H9 (cell line): ENCODE measurements at regions not wholly inside any gene's neighbourhood (a gene's known extent, or its start where the extent isn't known, plus 50 kb on each side); places are given as distances from the start of the nearest gene placed in this dataset.

Source experiments
- DNase-seq: peaks from one replicate; pipeline ENCODE4 v3.0.0-alpha.2; 2017
- H2AFZ ChIP-seq: one replicate; pipeline ENCODE4 v1.6.1; 2013; ENCODE audit warnings: mild to moderate bottlenecking, low read length, control low read depth, moderate library complexity
- H2AK5ac ChIP-seq: 2 replicates; pipeline ENCODE4 v1.6.1; 2013; ENCODE audit warnings: low read length, control low read depth, mixed read lengths; ENCODE audit not compliant: insufficient read length
- H2BK120ac ChIP-seq: one replicate; pipeline ENCODE4 v1.6.1; 2013; ENCODE audit warnings: low read depth, mild to moderate bottlenecking, low read length, control low read depth, inconsistent platforms; ENCODE audit not compliant: poor library complexity, severe bottlenecking
- H2BK12ac ChIP-seq: 2 replicates; pipeline ENCODE4 v1.6.1; 2013; ENCODE audit warnings: low read length, control low read depth, mixed read lengths, low read depth; ENCODE audit not compliant: insufficient read length
- H2BK15ac ChIP-seq: 2 replicates; pipeline ENCODE4 v1.6.1; 2013; ENCODE audit warnings: low read depth, low read length, control low read depth
- H2BK20ac ChIP-seq: one replicate; pipeline ENCODE4 v1.6.1; 2013; ENCODE audit warnings: low read depth, mild to moderate bottlenecking, low read length, control low read depth, inconsistent platforms; ENCODE audit not compliant: poor library complexity, severe bottlenecking
- H2BK5ac ChIP-seq: 2 replicates; pipeline ENCODE4 v1.6.1; 2013; ENCODE audit warnings: low read length, control low read depth, mixed read lengths; ENCODE audit not compliant: insufficient read length
- H3K14ac ChIP-seq: 2 replicates; pipeline ENCODE4 v1.6.1; 2013; ENCODE audit warnings: low read length, control low read depth; ENCODE audit not compliant: insufficient read depth
- H3K18ac ChIP-seq: 2 replicates; pipeline ENCODE4 v1.6.1; 2013; ENCODE audit warnings: low read depth, mild to moderate bottlenecking, mixed read lengths, low read length, control low read depth; ENCODE audit not compliant: insufficient read length
- H3K23ac ChIP-seq: 2 replicates; pipeline ENCODE4 v1.6.1; 2013; ENCODE audit warnings: low read length, control low read depth, mixed read lengths, low read depth; ENCODE audit not compliant: insufficient read length
- H3K23me2 ChIP-seq: 2 replicates; pipeline ENCODE4 v1.6.1; 2013; ENCODE audit warnings: low read depth, mild to moderate bottlenecking, mixed read lengths, low read length, control low read depth; ENCODE audit not compliant: insufficient read length, poor library complexity, severe bottlenecking
- H3K27ac ChIP-seq: 2 replicates; pipeline ENCODE4 v1.5.1; 2013; ENCODE audit warnings: low read length, control low read depth, mixed read lengths, low read depth; ENCODE audit not compliant: insufficient read length
- H3K27me3 ChIP-seq: 2 replicates; pipeline ENCODE4 v1.6.1; 2013; ENCODE audit warnings: low read length, control low read depth, inconsistent platforms; ENCODE audit not compliant: insufficient read depth
- H3K4ac ChIP-seq: 2 replicates; pipeline ENCODE4 v1.6.1; 2013; ENCODE audit warnings: low read depth, mild to moderate bottlenecking, control low read depth, inconsistent platforms, low read length, moderate library complexity
- H3K4me1 ChIP-seq: 2 replicates; pipeline ENCODE4 v1.6.1; 2013; ENCODE audit warnings: low read length, control low read depth, inconsistent platforms; ENCODE audit not compliant: insufficient read depth
- H3K4me2 ChIP-seq: 2 replicates; pipeline ENCODE4 v1.6.1; 2013; ENCODE audit warnings: low read length, control low read depth, mixed read lengths; ENCODE audit not compliant: insufficient read length, insufficient read depth
- H3K56ac ChIP-seq: 2 replicates; pipeline ENCODE4 v1.6.1; 2013; ENCODE audit warnings: low read depth, mild to moderate bottlenecking, mixed read lengths, low read length, control low read depth; ENCODE audit not compliant: insufficient read length
- H3K79me1 ChIP-seq: 2 replicates; pipeline ENCODE4 v1.6.1; 2013; ENCODE audit warnings: low read depth, mild to moderate bottlenecking, moderate library complexity, low read length, control low read depth, inconsistent platforms; ENCODE audit not compliant: insufficient read depth, poor library complexity, severe bottlenecking
- H3K79me2 ChIP-seq: 2 replicates; pipeline ENCODE4 v1.6.1; 2013; ENCODE audit warnings: low read length, control low read depth, inconsistent platforms; ENCODE audit not compliant: insufficient read depth
- H3K9ac ChIP-seq: 2 replicates; pipeline ENCODE4 v1.6.1; 2013; ENCODE audit warnings: low read length, control low read depth, mixed read lengths; ENCODE audit not compliant: insufficient read length; ENCODE audit errors: extremely low read depth
- H3K9me3 ChIP-seq: one replicate; pipeline ENCODE4 v1.6.1; 2013; ENCODE audit warnings: low read depth, low read length, inconsistent platforms; ENCODE audit not compliant: control insufficient read depth
- H3T11ph ChIP-seq: one replicate; pipeline ENCODE4 v1.6.1; 2013; ENCODE audit warnings: mild to moderate bottlenecking, low read length, control low read depth, inconsistent platforms
- H4K20me1 ChIP-seq: one replicate; pipeline ENCODE4 v1.6.1; 2013; ENCODE audit not compliant: control insufficient read depth, insufficient read length, insufficient read depth
- H4K5ac ChIP-seq: 2 replicates; pipeline ENCODE4 v1.6.1; 2013; ENCODE audit warnings: low read depth, mild to moderate bottlenecking, mixed read lengths, low read length, control low read depth; ENCODE audit not compliant: insufficient read length
- H4K8ac ChIP-seq: replicated peaks from 2 replicates; pipeline ENCODE4 v1.6.1; 2013; ENCODE audit warnings: low read length, control low read depth, mixed read lengths, low read depth; ENCODE audit not compliant: insufficient read length
- H4K91ac ChIP-seq: 2 replicates; pipeline ENCODE4 v1.6.1; 2013; ENCODE audit warnings: low read depth, mild to moderate bottlenecking, moderate library complexity, mixed read lengths, low read length, control low read depth; ENCODE audit not compliant: insufficient read length
- H3K27ac Mint-ChIP-seq, 3 experiments: 2 replicates in 2 of 3; 3 replicates in 1 of 3; pipeline ENCODE4 v1.8.0; 2020 to 2021; ENCODE audit warnings: mixed read lengths in 3 of 3, mild to moderate bottlenecking in 1 of 3, moderate library complexity in 1 of 3
- H3K27me3 Mint-ChIP-seq: 2 replicates; pipeline ENCODE4 v1.8.0; 2021; ENCODE audit warnings: low read depth, mild to moderate bottlenecking, moderate library complexity, mixed read lengths
- H3K36me3 Mint-ChIP-seq, 3 experiments: 2 replicates in 2 of 3; 3 replicates in 1 of 3; pipeline ENCODE4 v1.8.0; 2020 to 2021; ENCODE audit warnings: low read depth in 3 of 3, mixed read lengths in 3 of 3; ENCODE audit not compliant: insufficient read depth in 1 of 3
- H3K4me1 Mint-ChIP-seq, 2 experiments: 2 replicates each; pipeline ENCODE4 v1.8.0; 2020; ENCODE audit warnings: mixed read lengths in 2 of 2
- H3K4me3 Mint-ChIP-seq, 2 experiments: 2 replicates in 1 of 2; 3 replicates in 1 of 2; pipeline ENCODE4 v1.8.0; 2020 to 2021; ENCODE audit warnings: mild to moderate bottlenecking in 2 of 2, mixed read lengths in 2 of 2, moderate library complexity in 1 of 2
- H3K9me3 Mint-ChIP-seq, 2 experiments: 2 replicates in 1 of 2; 3 replicates in 1 of 2; pipeline ENCODE4 v1.8.0; 2020; ENCODE audit warnings: mild to moderate bottlenecking in 2 of 2, mixed read lengths in 2 of 2, moderate library complexity in 1 of 2
- WGBS: extraction: QIAGEN DNeasy Blood & Tissue Kit; methylation state at CpG from one replicate; pipeline ENCODE4 v1.1.7; 2013; ENCODE audit warnings: missing lambda C conversion rate, low lambda C conversion rate, mixed read lengths; ENCODE audit not compliant: insufficient read length; ENCODE audit errors: extremely low coverage; 5-methylcytosine and 5-hydroxymethylcytosine counted together
- TF ChIP-seq, protein P1 (sequence below): fragments of 200-600 bp; sonication (generic); conservative IDR thresholded peaks from 3 replicates; pipeline ENCODE4 v1.8.0; 2021; ENCODE audit warnings: antibody characterized with exemption, mild to moderate bottlenecking

DNA sequence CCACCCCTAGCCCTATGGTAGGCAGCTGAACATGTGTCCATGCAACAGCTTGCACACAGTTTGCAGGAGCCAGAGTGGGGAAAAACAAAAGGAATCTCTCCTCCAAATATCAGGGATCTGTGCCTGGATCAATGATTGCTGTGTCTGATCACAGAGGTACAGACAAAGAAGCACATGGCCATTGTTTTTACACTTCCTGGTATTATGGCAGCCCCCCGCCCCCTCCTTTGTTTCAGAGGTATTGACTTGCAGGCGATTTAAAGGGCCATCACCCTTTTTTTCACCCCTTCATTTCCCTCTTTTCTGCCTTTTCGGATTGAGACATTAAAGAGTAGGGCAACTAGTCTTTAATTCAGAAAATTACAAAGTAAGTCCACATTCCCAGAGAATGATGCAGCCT lies 453.0 kb upstream of the LUZP2 start:
- Histone ChIP-seq H3K23ac (no peak overlapping the region), H3K14ac (peak overlapping the region; percentile 78; the same call in 1 of the 2 replicates), H3K79me1 (no peaks in the 10 kb centered on the region), H4K8ac (no peak overlapping the region), H3K4me1 (no peaks in the 10 kb centered on the region), H3K9me3 (no peaks in the 10 kb centered on the region), H3K27me3 (no peaks in the 10 kb centered on the region), H3K56ac (no peak overlapping the region), H3K79me2 (no peaks in the 10 kb centered on the region), H2BK12ac (no peak overlapping the region), H3K9ac (no peak overlapping the region), H3K4ac (no peak overlapping the region), H2AFZ (peak overlapping the region; percentile 99), H2BK5ac (no peak overlapping the region), H3K27ac (no peak overlapping the region), H3T11ph (peak overlapping the region; percentile 70), H2BK120ac (peak overlapping the region; percentile 50), H2BK20ac (no peak overlapping the region), H3K23me2 (no peaks in the 10 kb centered on the region), H3K4me2 (no peak overlapping the region), H4K91ac (no peak overlapping the region), H2AK5ac (no peak overlapping the region), H4K20me1 (no peaks in the 10 kb centered on the region), H4K5ac (no peak overlapping the region), H3K18ac (peak overlapping the region; percentile 77), H2BK15ac (no peak overlapping the region)
- Mint-ChIP-seq H3K27me3 (no peaks in the 10 kb centered on the region), H3K9me3 (peaks cover 10 to 15% of the 10 kb centered on the region in 2 experiments), H3K4me1 (0 out of 4 replicates have a peak, but pooled peaks cover 0 to 2% of the 10 kb centered on the region in 2 experiments), H3K27ac (peak overlapping the region in 1 of 3 experiments; percentile 55; a peak in 2 of 7 replicates), H3K4me3 (no peak overlapping the region), H3K36me3 (peaks cover 7 to 17% (median 15%) of the 10 kb centered on the region in 3 experiments; a peak in 6 of 7 replicates)
- peak; percentile 28 for DNase-seq
- no CpG with 5 or more reads among the region's 3 CpGs for WGBS
- TF ChIP-seq, protein P1, sequence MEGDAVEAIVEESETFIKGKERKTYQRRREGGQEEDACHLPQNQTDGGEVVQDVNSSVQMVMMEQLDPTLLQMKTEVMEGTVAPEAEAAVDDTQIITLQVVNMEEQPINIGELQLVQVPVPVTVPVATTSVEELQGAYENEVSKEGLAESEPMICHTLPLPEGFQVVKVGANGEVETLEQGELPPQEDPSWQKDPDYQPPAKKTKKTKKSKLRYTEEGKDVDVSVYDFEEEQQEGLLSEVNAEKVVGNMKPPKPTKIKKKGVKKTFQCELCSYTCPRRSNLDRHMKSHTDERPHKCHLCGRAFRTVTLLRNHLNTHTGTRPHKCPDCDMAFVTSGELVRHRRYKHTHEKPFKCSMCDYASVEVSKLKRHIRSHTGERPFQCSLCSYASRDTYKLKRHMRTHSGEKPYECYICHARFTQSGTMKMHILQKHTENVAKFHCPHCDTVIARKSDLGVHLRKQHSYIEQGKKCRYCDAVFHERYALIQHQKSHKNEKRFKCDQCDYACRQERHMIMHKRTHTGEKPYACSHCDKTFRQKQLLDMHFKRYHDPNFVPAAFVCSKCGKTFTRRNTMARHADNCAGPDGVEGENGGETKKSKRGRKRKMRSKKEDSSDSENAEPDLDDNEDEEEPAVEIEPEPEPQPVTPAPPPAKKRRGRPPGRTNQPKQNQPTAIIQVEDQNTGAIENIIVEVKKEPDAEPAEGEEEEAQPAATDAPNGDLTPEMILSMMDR: no peak
